Loucy (cell line): ENCODE measurements at regions not wholly inside any gene's neighbourhood (a gene's known extent, or its start where the extent isn't known, plus 50 kb on each side); places are given as distances from the start of the nearest gene placed in this dataset.
A peak's percentile ranks its signal among the peaks of the same experiment; 100 is the strongest.

Source experiments
- H2AFZ ChIP-seq: fragments of 200-600 bp; sonication (generic); 2 replicates; pipeline ENCODE4 v1.6.0; 2016; ENCODE audit warnings: antibody characterized with exemption, mild to moderate bottlenecking, low read length, moderate library complexity
- H3F3A ChIP-seq: fragments of 200-600 bp; 2 replicates; pipeline ENCODE4 v1.6.0; 2016; ENCODE audit warnings: antibody characterized with exemption, low read depth, mild to moderate bottlenecking
- H3K27me3 ChIP-seq: fragments of 200-600 bp; sonication (generic); 2 replicates; pipeline ENCODE4 v1.6.1; 2014; ENCODE audit warnings: low read length, mild to moderate bottlenecking; ENCODE audit not compliant: insufficient read depth, poor library complexity, severe bottlenecking
- H3K36me3 ChIP-seq: fragments of 200-600 bp; sonication (generic); 2 replicates; pipeline ENCODE4 v1.6.1; 2016; ENCODE audit warnings: low read length; ENCODE audit not compliant: insufficient read depth
- H3K4me1 ChIP-seq: fragments of 200-600 bp; sonication (generic); 2 replicates; pipeline ENCODE4 v1.5.1; 2014; ENCODE audit warnings: low read length, mild to moderate bottlenecking; ENCODE audit not compliant: insufficient read depth, poor library complexity, severe bottlenecking
- H3K4me2 ChIP-seq: fragments of 200-600 bp; sonication (generic); 2 replicates; pipeline ENCODE4 v1.6.0; 2014; ENCODE audit warnings: antibody characterized with exemption, low read length, low read depth, mild to moderate bottlenecking; ENCODE audit not compliant: poor library complexity, severe bottlenecking
- H3K4me3 ChIP-seq: fragments of 200-600 bp; sonication (generic); 2 replicates; pipeline ENCODE4 v1.5.1; 2014; ENCODE audit warnings: low read length, mild to moderate bottlenecking, mixed read lengths; ENCODE audit not compliant: poor library complexity, severe bottlenecking
- H3K79me2 ChIP-seq: fragments of 200-600 bp; sonication (generic); 2 replicates; pipeline ENCODE4 v1.6.1; 2014; ENCODE audit warnings: low read length; ENCODE audit not compliant: insufficient read depth
- H3K9ac ChIP-seq: fragments of 200-600 bp; sonication (generic); 2 replicates; pipeline ENCODE4 v1.6.0; 2014; ENCODE audit warnings: mild to moderate bottlenecking, low read depth, low read length, moderate library complexity; ENCODE audit not compliant: poor library complexity, severe bottlenecking
- H3K9me2 ChIP-seq: fragments of 200-600 bp; sonication (generic); replicated peaks from 2 replicates; pipeline ENCODE4 v1.6.1; 2016; ENCODE audit warnings: low read depth, low read length, mixed read lengths
- H3K9me3 ChIP-seq: fragments of 200-600 bp; sonication (generic); 2 replicates; pipeline ENCODE4 v1.6.1; 2014; ENCODE audit warnings: mild to moderate bottlenecking, antibody characterized with exemption, low read length, low read depth; ENCODE audit not compliant: insufficient read depth
- H4K20me1 ChIP-seq: fragments of 200-600 bp; sonication (generic); 2 replicates; pipeline ENCODE4 v1.6.0; 2014; ENCODE audit warnings: antibody characterized with exemption, low read length, mild to moderate bottlenecking; ENCODE audit not compliant: insufficient read depth, poor library complexity, severe bottlenecking
- EZH2phosphoT487 ChIP-seq: fragments of 200-600 bp; IDR thresholded peaks from 2 replicates; pipeline ENCODE4 v1.6.1; 2018; ENCODE audit warnings: antibody characterized with exemption, mild to moderate bottlenecking, moderate library complexity, borderline replicate concordance
- TF ChIP-seq, protein P1 (sequence below): fragments of 200-600 bp; sonication (generic); conservative IDR thresholded peaks from 2 replicates; pipeline ENCODE4 v1.5.1; 2014; ENCODE audit warnings: mild to moderate bottlenecking, antibody characterized with exemption, low read length

DNA sequence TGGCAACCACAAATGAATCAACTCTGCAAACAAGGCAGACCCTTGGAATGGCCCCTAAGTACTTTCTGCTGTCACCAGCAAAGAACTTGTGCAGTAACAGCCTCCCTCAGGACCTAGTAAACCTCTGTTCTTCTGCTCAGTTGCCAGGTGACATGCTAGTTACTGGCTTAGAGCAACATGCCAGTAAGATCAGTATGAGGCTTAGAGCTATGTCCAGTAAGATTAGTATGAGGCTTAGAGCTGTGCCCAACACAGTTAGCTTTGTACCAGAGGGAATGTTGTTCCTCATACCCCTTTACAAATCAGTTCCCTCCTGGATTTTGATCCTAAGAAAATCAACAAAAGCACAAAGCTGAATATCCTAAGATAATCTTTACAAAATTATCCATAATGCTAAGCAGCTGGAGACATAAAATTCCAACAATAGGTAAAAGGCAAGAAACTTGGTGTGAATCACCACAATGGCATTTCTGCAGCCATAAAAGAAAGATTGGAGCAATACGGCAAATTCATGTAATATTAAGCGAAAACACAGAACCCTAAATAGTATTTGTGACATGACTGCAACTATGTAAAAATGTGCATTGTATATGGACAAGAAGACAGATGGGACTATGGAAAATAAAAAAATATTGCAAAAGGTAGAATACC, 107.3 kb upstream of the LPP start:
- Histone ChIP-seq H3K9me3 (no peaks in the 10 kb centered on the region), H3K9me2 (no peaks in the 10 kb centered on the region), H3K36me3 (no peaks in the 10 kb centered on the region), H3K4me1 (peaks cover 17% of the 10 kb centered on the region), H3K27me3 (no peaks in the 10 kb centered on the region), H3K4me2 (no peak overlapping the region), H3K79me2 (no peaks in the 10 kb centered on the region), H3K9ac (no peak overlapping the region), H3K4me3 (no peak overlapping the region), H4K20me1 (no peaks in the 10 kb centered on the region), H3F3A (no peaks in the 10 kb centered on the region), H2AFZ (no peak overlapping the region)
- TF ChIP-seq, protein P1, sequence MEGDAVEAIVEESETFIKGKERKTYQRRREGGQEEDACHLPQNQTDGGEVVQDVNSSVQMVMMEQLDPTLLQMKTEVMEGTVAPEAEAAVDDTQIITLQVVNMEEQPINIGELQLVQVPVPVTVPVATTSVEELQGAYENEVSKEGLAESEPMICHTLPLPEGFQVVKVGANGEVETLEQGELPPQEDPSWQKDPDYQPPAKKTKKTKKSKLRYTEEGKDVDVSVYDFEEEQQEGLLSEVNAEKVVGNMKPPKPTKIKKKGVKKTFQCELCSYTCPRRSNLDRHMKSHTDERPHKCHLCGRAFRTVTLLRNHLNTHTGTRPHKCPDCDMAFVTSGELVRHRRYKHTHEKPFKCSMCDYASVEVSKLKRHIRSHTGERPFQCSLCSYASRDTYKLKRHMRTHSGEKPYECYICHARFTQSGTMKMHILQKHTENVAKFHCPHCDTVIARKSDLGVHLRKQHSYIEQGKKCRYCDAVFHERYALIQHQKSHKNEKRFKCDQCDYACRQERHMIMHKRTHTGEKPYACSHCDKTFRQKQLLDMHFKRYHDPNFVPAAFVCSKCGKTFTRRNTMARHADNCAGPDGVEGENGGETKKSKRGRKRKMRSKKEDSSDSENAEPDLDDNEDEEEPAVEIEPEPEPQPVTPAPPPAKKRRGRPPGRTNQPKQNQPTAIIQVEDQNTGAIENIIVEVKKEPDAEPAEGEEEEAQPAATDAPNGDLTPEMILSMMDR = no peak
- no peak for TF ChIP-seq EZH2phosphoT487

DNA sequence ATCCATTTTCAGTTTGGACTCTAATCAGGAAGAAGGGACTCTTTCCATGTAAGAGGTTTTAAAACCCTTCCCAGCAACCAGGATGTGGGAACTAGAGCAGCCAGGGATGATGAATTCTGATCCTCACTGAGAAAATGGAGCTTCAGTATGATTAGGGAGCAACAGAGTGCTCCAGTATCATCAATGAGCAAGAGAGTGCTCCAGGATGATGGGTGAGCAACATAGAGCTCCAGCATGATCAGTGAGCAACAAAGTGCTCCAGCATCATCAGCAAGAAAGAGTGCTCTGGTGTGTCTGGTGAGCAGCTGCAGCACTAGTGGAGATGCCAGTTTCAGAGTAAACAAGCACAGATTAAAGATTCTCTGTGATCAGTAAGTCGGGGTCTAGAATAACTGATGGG, 106.4 kb upstream of the LPP start:
- Histone ChIP-seq H3K36me3 (no peaks in the 10 kb centered on the region), H3K79me2 (no peaks in the 10 kb centered on the region), H2AFZ (no peak overlapping the region), H3K4me3 (no peak overlapping the region), H3K9me3 (no peaks in the 10 kb centered on the region), H3K27me3 (no peaks in the 10 kb centered on the region), H3K9me2 (no peaks in the 10 kb centered on the region), H3K4me1 (peaks cover 20% of the 10 kb centered on the region), H4K20me1 (no peaks in the 10 kb centered on the region), H3K4me2 (no peak overlapping the region), H3F3A (no peaks in the 10 kb centered on the region), H3K9ac (no peak overlapping the region)
- TF ChIP-seq, protein P1 = no peak
- no peak for TF ChIP-seq EZH2phosphoT487

DNA sequence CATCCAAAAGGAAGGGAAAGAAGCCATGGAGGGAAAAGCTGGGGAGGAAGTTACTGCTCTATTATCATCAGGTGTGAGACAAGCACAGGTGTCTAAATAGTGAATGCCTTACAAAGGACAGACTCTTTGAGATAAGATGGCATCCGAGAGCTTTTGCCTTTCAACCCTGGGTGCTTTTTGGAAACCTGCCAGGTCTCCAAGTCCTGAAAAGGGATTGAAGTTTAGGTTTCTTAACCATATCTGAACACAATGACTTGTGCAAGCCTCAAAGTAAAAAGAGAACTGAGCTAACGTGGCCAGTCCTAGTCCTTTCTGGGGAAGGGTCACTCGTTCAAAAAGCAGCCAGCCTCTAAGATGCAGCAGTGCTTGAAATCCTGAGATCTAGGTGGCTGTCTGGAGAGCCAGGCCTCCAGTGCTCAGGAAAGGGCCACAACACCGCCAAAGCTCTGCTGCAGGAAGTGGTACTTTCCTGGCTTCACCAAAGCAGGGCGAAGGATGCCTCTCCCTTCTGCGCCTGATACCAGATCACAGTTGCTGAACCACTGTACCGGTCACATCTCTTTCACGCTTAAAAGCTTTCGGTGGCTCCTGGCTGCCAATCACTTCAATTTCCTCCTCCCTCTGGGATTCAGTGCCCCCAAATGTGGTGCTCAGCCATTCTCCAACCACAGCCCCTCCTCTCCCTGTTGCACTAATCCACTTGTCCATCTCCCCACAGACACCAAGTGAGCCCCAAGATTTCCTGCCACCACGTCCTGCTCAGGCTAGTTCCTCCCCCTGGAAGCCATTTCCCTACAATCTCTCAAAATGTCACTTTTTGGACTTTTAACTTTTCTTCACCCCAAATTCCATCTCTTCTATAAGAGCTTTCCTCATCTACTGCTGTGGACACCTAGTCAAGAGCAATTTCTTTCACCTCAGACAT, 104.1 kb upstream of the LPP start:
- peak overlapping the region; percentile 30 for H3K4me2 ChIP-seq
- H3F3A ChIP-seq = no peaks in the 10 kb centered on the region
- H3K9ac ChIP-seq = no peak overlapping the region
- H4K20me1 ChIP-seq = no peaks in the 10 kb centered on the region
- H2AFZ ChIP-seq = no peak overlapping the region
- H3K36me3 ChIP-seq = no peaks in the 10 kb centered on the region
- H3K9me2 ChIP-seq = no peaks in the 10 kb centered on the region
- no peak overlapping the region for H3K4me3 ChIP-seq
- H3K27me3 ChIP-seq = no peaks in the 10 kb centered on the region
- no peaks in the 10 kb centered on the region for H3K9me3 ChIP-seq
- H3K79me2 ChIP-seq = no peaks in the 10 kb centered on the region
- TF ChIP-seq, protein P1 = no peak
- no peak for TF ChIP-seq EZH2phosphoT487
- H3K4me1 ChIP-seq = peaks cover 27% of the 10 kb centered on the region
